ENCODE measurements at regions not wholly inside any gene's neighbourhood (a gene's known extent, or its start where the extent isn't known, plus 50 kb on each side); places are given as distances from the start of the nearest gene placed in this dataset.
"Not testable (repeated sequence)": the region's sequence is repeated elsewhere in the genome, so short reads cannot be mapped to it uniquely, and the experiment has no call there.

GRCh38 chr2:89130665-89131308 is 439.3 kb downstream of the RPIA start:
- not testable (repeated sequence) for H4K91ac ChIP-seq (ENCODE audit: insufficient read length, low read depth, low read length); H3K4ac ChIP-seq (ENCODE audit: low read depth, low read length); H4K20me1 ChIP-seq (ENCODE audit: control insufficient read depth, insufficient read depth, insufficient read length); H2AK5ac ChIP-seq (ENCODE audit: insufficient read length, low read length); H2AFZ ChIP-seq (ENCODE audit: low read length); H3K9ac ChIP-seq (ENCODE audit: extremely low read depth, insufficient read length, low read length); H3K4me3 Mint-ChIP-seq; H4K8ac ChIP-seq (replicated peaks; ENCODE audit: insufficient read length, low read depth, low read length); H2BK120ac ChIP-seq (ENCODE audit: low read depth, low read length, poor library complexity, severe bottlenecking); H3K79me1 ChIP-seq (ENCODE audit: insufficient read depth, low read depth, low read length, poor library complexity, severe bottlenecking); H2BK5ac ChIP-seq (ENCODE audit: insufficient read length, low read length); H4K5ac ChIP-seq (ENCODE audit: insufficient read length, low read depth, low read length); H3K56ac ChIP-seq (ENCODE audit: insufficient read length, low read depth, low read length); H3K4me1 Mint-ChIP-seq; H3K27me3 Mint-ChIP-seq (ENCODE audit: low read depth); H3T11ph ChIP-seq (ENCODE audit: low read length); H2BK12ac ChIP-seq (ENCODE audit: insufficient read length, low read depth, low read length); H2BK15ac ChIP-seq (ENCODE audit: low read depth, low read length); H3K23ac ChIP-seq (ENCODE audit: insufficient read length, low read depth, low read length); H3K14ac ChIP-seq (ENCODE audit: insufficient read depth, low read length); H3K79me2 ChIP-seq (ENCODE audit: insufficient read depth, low read length); DNase-seq; H3K27ac ChIP-seq (ENCODE audit: insufficient read length, low read depth, low read length); H3K23me2 ChIP-seq (ENCODE audit: insufficient read length, low read depth, low read length, poor library complexity, severe bottlenecking); H3K9me3 ChIP-seq (ENCODE audit: control insufficient read depth, low read depth, low read length); H2BK20ac ChIP-seq (ENCODE audit: low read depth, low read length, poor library complexity, severe bottlenecking); H3K4me2 ChIP-seq (ENCODE audit: insufficient read depth, insufficient read length, low read length); H3K27me3 ChIP-seq (ENCODE audit: insufficient read depth, low read length); H3K18ac ChIP-seq (ENCODE audit: insufficient read length, low read depth, low read length); H3K4me1 ChIP-seq (ENCODE audit: insufficient read depth, low read length)
- H3K27ac Mint-ChIP-seq: peak overlapping the region in 1 of 3 experiments; percentile 40; a peak in 1 of 7 replicates
- no CpG with 5 or more reads among the region's 10 CpGs for WGBS (ENCODE audit: extremely low coverage, insufficient read length, low lambda C conversion rate)
- peaks cover 40 to 73% of the 10 kb centered on the region in 2 experiments for H3K9me3 Mint-ChIP-seq
- peaks cover 0 to 10% (median 0%) of the 10 kb centered on the region in 3 experiments; a peak in 1 of 7 replicates for H3K36me3 Mint-ChIP-seq (ENCODE audit: insufficient read depth in 1 of 3, low read depth in 3 of 3)

DNA sequence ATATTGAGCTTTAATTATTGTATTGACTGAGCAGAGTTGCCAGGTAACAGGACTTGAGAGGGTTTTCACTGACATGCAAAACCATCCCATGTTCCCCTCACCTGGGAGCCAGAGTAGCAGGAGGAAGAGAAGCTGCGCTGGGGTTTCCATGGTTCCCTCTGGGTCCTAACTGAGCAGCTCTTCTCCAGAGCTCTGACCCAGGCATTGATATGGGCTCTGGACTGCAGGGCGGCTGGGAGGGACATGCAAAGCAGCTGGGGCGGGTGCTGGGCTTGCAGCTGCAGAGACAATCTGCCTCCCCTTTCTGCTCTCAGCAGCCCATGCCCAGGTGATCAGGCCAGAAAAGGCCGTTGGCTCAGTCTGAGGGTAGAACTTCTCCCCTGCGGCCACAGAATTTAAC is 451.5 kb downstream of the RPIA start:
- H3K56ac ChIP-seq (ENCODE audit: insufficient read length, low read depth, low read length); H2BK20ac ChIP-seq (ENCODE audit: low read depth, low read length, poor library complexity, severe bottlenecking); H3K4me1 ChIP-seq (ENCODE audit: insufficient read depth, low read length); H3K79me1 ChIP-seq (ENCODE audit: insufficient read depth, low read depth, low read length, poor library complexity, severe bottlenecking); H3K4ac ChIP-seq (ENCODE audit: low read depth, low read length); H3K27me3 ChIP-seq (ENCODE audit: insufficient read depth, low read length); H2AK5ac ChIP-seq (ENCODE audit: insufficient read length, low read length); H3K27ac Mint-ChIP-seq; H3K79me2 ChIP-seq (ENCODE audit: insufficient read depth, low read length); H3K4me2 ChIP-seq (ENCODE audit: insufficient read depth, insufficient read length, low read length); H2BK12ac ChIP-seq (ENCODE audit: insufficient read length, low read depth, low read length); H3K18ac ChIP-seq (ENCODE audit: insufficient read length, low read depth, low read length); H3K27ac ChIP-seq (ENCODE audit: insufficient read length, low read depth, low read length); H4K5ac ChIP-seq (ENCODE audit: insufficient read length, low read depth, low read length); H4K20me1 ChIP-seq (ENCODE audit: control insufficient read depth, insufficient read depth, insufficient read length); H3K4me1 Mint-ChIP-seq; H3K36me3 Mint-ChIP-seq (ENCODE audit: insufficient read depth in 1 of 3, low read depth in 3 of 3); H3K9ac ChIP-seq (ENCODE audit: extremely low read depth, insufficient read length, low read length); H2BK15ac ChIP-seq (ENCODE audit: low read depth, low read length); DNase-seq; H3K23me2 ChIP-seq (ENCODE audit: insufficient read length, low read depth, low read length, poor library complexity, severe bottlenecking); H3K23ac ChIP-seq (ENCODE audit: insufficient read length, low read depth, low read length); H2BK5ac ChIP-seq (ENCODE audit: insufficient read length, low read length); H2AFZ ChIP-seq (ENCODE audit: low read length); H3K14ac ChIP-seq (ENCODE audit: insufficient read depth, low read length); H4K91ac ChIP-seq (ENCODE audit: insufficient read length, low read depth, low read length); H2BK120ac ChIP-seq (ENCODE audit: low read depth, low read length, poor library complexity, severe bottlenecking); H3K9me3 ChIP-seq (ENCODE audit: control insufficient read depth, low read depth, low read length); H3K4me3 Mint-ChIP-seq; H3K27me3 Mint-ChIP-seq (ENCODE audit: low read depth); H4K8ac ChIP-seq (replicated peaks; ENCODE audit: insufficient read length, low read depth, low read length); H3T11ph ChIP-seq (ENCODE audit: low read length): not testable (repeated sequence)
- no CpG with 5 or more reads among the region's 5 CpGs for WGBS (ENCODE audit: extremely low coverage, insufficient read length, low lambda C conversion rate)
- peaks cover 35 to 63% of the 10 kb centered on the region in 2 experiments for H3K9me3 Mint-ChIP-seq
